ENCODE measurements at regions not wholly inside any gene's neighbourhood (a gene's known extent, or its start where the extent isn't known, plus 50 kb on each side); places are given as distances from the start of the nearest gene placed in this dataset.

- H3K4me3 ChIP-seq: no peak overlapping the region
- no peaks in the 10 kb centered on the region for H3K9me3 ChIP-seq
- H3K27me3 ChIP-seq: no peaks in the 10 kb centered on the region
- TF ChIP-seq POLR2A (IDR thresholded peaks at IDR 0.05): no peak
- peaks cover under 1% of the 10 kb centered on the region for H3K4me1 ChIP-seq
- H3K27ac ChIP-seq: no peak overlapping the region
- no peak for DNase-seq (ENCODE audit: extremely low spot score in 2 of 2)
- intact Hi-C loops (cut with DNase I): no loop called here
- H3K36me3 ChIP-seq: no peaks in the 10 kb centered on the region
These were observed 70.4 kb upstream of the HPCAL1 start for GRCh38 chr2:10232096-10232815.

- no peak for TF ChIP-seq POLR2A (IDR thresholded peaks at IDR 0.05)
- no peak for TF ChIP-seq CTCF (IDR thresholded peaks at IDR 0.05)
- no peak for TF ChIP-seq POLR2AphosphoS5 (IDR thresholded peaks at IDR 0.05; ENCODE audit: insufficient read depth in 1 of 2, low read depth in 1 of 2)
- no peaks in the 10 kb centered on the region for H3K27me3 ChIP-seq
- H3K4me1 ChIP-seq: peaks cover 3% of the 10 kb centered on the region
- no peak overlapping the region for H3K27ac ChIP-seq
- no peak overlapping the region for H3K4me3 ChIP-seq
- intact Hi-C loops (cut with DNase I): no loop called here
- H3K9me3 ChIP-seq: no peaks in the 10 kb centered on the region
- no peaks in the 10 kb centered on the region for H3K36me3 ChIP-seq
- DNase-seq (ENCODE audit: extremely low spot score in 2 of 2): no peak
These were observed 69.3 kb upstream of the HPCAL1 start for GRCh38 chr2:10233131-10234012.

GRCh38 chr2:10234013-10234306 is 68.7 kb upstream of the HPCAL1 start:
- no peak overlapping the region for H3K27ac ChIP-seq
- TF ChIP-seq POLR2A (IDR thresholded peaks at IDR 0.05) (no peak), CTCF (IDR thresholded peaks at IDR 0.05) (no peak), POLR2AphosphoS5 (IDR thresholded peaks at IDR 0.05; ENCODE audit: insufficient read depth in 1 of 2, low read depth in 1 of 2) (no peak)
- H3K36me3 ChIP-seq: no peaks in the 10 kb centered on the region
- no peak overlapping the region for H3K4me3 ChIP-seq
- peaks cover 3% of the 10 kb centered on the region for H3K4me1 ChIP-seq
- H3K9me3 ChIP-seq: no peaks in the 10 kb centered on the region
- no peaks in the 10 kb centered on the region for H3K27me3 ChIP-seq
- DNase-seq (ENCODE audit: extremely low spot score in 2 of 2): no peak
- intact Hi-C loops (cut with DNase I): no loop called here

GRCh38 chr2:10234409-10235094 is 68.2 kb upstream of the HPCAL1 start:
- no peak for DNase-seq (ENCODE audit: extremely low spot score in 2 of 2)
- intact Hi-C loops (cut with DNase I): no loop called here
- Histone ChIP-seq H3K36me3 (no peaks in the 10 kb centered on the region), H3K9me3 (no peaks in the 10 kb centered on the region), H3K4me3 (no peak overlapping the region), H3K27ac (no peak overlapping the region), H3K4me1 (peaks cover 3% of the 10 kb centered on the region), H3K27me3 (no peaks in the 10 kb centered on the region)
- TF ChIP-seq CTCF (IDR thresholded peaks at IDR 0.05) (no peak), POLR2A (IDR thresholded peaks at IDR 0.05) (no peak), POLR2AphosphoS5 (IDR thresholded peaks at IDR 0.05; ENCODE audit: insufficient read depth in 1 of 2, low read depth in 1 of 2) (no peak)

- Histone ChIP-seq H3K27ac (no peak overlapping the region), H3K4me1 (peaks cover 3% of the 10 kb centered on the region)
- no peak for DNase-seq (ENCODE audit: extremely low spot score in 2 of 2)
These were observed 67.4 kb upstream of the HPCAL1 start for GRCh38 chr2:10235099-10235908.

More at GRCh38 chr2:10235099-10235908, 67.4 kb upstream of the HPCAL1 start:
- intact Hi-C loops (cut with DNase I): no loop called here
- no peak overlapping the region for H3K4me3 ChIP-seq
- no peaks in the 10 kb centered on the region for H3K36me3 ChIP-seq
- no peaks in the 10 kb centered on the region for H3K9me3 ChIP-seq
- no peaks in the 10 kb centered on the region for H3K27me3 ChIP-seq
- TF ChIP-seq CTCF (IDR thresholded peaks at IDR 0.05) (no peak), POLR2AphosphoS5 (IDR thresholded peaks at IDR 0.05; ENCODE audit: insufficient read depth in 1 of 2, low read depth in 1 of 2) (no peak), POLR2A (IDR thresholded peaks at IDR 0.05) (no peak)
